K562 (cell line): ENCODE measurements at regions not wholly inside any gene's neighbourhood (a gene's known extent, or its start where the extent isn't known, plus 50 kb on each side); places are given as distances from the start of the nearest gene placed in this dataset.
A peak's percentile ranks its signal among the peaks of the same experiment; 100 is the strongest.

Source experiments
- ARID4B ChIP-seq: sonication (generic); formaldehyde crosslinking; IDR thresholded peaks from 2 replicates; pipeline ENCODE4 v1.8.0; 2022; ENCODE audit warnings: mild to moderate bottlenecking, missing genetic modification reagents
- ARNT ChIP-seq, 2 experiments: fragments of 450-650 bp; IDR thresholded peaks; 2 replicates each; pipeline ENCODE4 v1.6.1; 2016; ENCODE audit warnings: mild to moderate bottlenecking in 1 of 2
- CBX2 ChIP-seq: fragments of 200-600 bp; sonication (generic); IDR thresholded peaks from one replicate; pipeline ENCODE4 v1.6.1; 2012; ENCODE audit warnings: mild to moderate bottlenecking, low read length, inconsistent platforms; ENCODE audit not compliant: insufficient read depth, poor library complexity, severe bottlenecking
- ELF4 ChIP-seq: fragments of 450-650 bp; formaldehyde crosslinking; IDR thresholded peaks from 2 replicates; pipeline ENCODE4 v1.4.0; 2022; ENCODE audit warnings: missing genetic modification characterization
- ETV1 ChIP-seq: fragments of 450-650 bp; conservative IDR thresholded peaks from 2 replicates; pipeline ENCODE4 v1.6.1; 2016; ENCODE audit warnings: missing genetic modification characterization, control low read depth, low read depth, missing compliant biosample characterization
- GTF2F1 ChIP-seq: IDR thresholded peaks from 2 replicates; pipeline ENCODE4 v1.6.1; 2011; ENCODE audit warnings: low read depth, low read length, improper control_type of control experiment
- JUNB ChIP-seq: fragments of 450-650 bp; formaldehyde crosslinking; conservative IDR thresholded peaks from 2 replicates; pipeline ENCODE4 v1.4.0; 2020; ENCODE audit warnings: mild to moderate bottlenecking
- JUND ChIP-seq, 2 experiments: IDR thresholded peaks; 2 replicates in 1 of 2; 3 replicates in 1 of 2; pipeline ENCODE4 v1.6.1; 2011; ENCODE audit warnings: borderline replicate concordance in 2 of 2, low read depth in 2 of 2, low read length in 2 of 2, improper control_type of control experiment in 1 of 2, missing biosample characterization in 1 of 2, missing genetic modification characterization in 1 of 2, missing genetic modification reagents in 1 of 2
- MYBL2 ChIP-seq, 2 experiments: fragments of 450-650 bp in 1 of 2; sonication (generic) in 1 of 2; formaldehyde crosslinking in 1 of 2; IDR thresholded peaks; 2 replicates each; pipeline versions ENCODE4 v1.6.1 to v1.8.1; 2017 to 2022; ENCODE audit warnings: borderline replicate concordance in 1 of 2, inconsistent platforms in 1 of 2, low read depth in 1 of 2, mild to moderate bottlenecking in 1 of 2, missing genetic modification reagents in 1 of 2, moderate library complexity in 1 of 2
- NONO ChIP-seq, 2 experiments: fragments of 200-400 bp in 1 of 2; fragments of 450-650 bp in 1 of 2; formaldehyde crosslinking in 1 of 2; IDR thresholded peaks; 2 replicates each; pipeline ENCODE4 v1.6.1; 2017; ENCODE audit warnings: low read depth in 2 of 2, mild to moderate bottlenecking in 2 of 2, moderate library complexity in 2 of 2, low read length in 1 of 2
- PHTF2 ChIP-seq: fragments of 250-450 bp; sonication (Bioruptor Pico); IDR thresholded peaks from 2 replicates; pipeline ENCODE4 v1.5.0; 2021; ENCODE audit warnings: mild to moderate bottlenecking
- PPARD ChIP-seq: fragments of 250-450 bp; sonication (Bioruptor Pico); IDR thresholded peaks from 2 replicates; pipeline ENCODE4 v1.8.0; 2022; ENCODE audit warnings: inconsistent platforms, mild to moderate bottlenecking, moderate library complexity
- RAD51 ChIP-seq: fragments of 450-650 bp; IDR thresholded peaks from 2 replicates; pipeline ENCODE4 v1.7.1; 2016; ENCODE audit warnings: low read depth, mild to moderate bottlenecking, borderline replicate concordance
- SNAPC5 ChIP-seq: fragments of 250-450 bp; sonication (Bioruptor Pico); IDR thresholded peaks from 2 replicates; pipeline ENCODE4 v1.8.0; 2021; ENCODE audit warnings: moderate library complexity, mild to moderate bottlenecking, inconsistent platforms
- TFAM ChIP-seq: fragments of 250-450 bp; sonication (Bioruptor Pico); conservative IDR thresholded peaks from 2 replicates; pipeline ENCODE4 v1.5.0; 2021; ENCODE audit warnings: mild to moderate bottlenecking, moderate library complexity
- THRA ChIP-seq: fragments of 450-650 bp; IDR thresholded peaks from 2 replicates; pipeline ENCODE4 v1.6.1; 2017; ENCODE audit warnings: mild to moderate bottlenecking, moderate library complexity
- ZNF165 ChIP-seq: fragments of 250-450 bp; sonication (Bioruptor Pico); IDR thresholded peaks from 2 replicates; pipeline ENCODE4 v1.4.0; 2020; ENCODE audit warnings: borderline replicate concordance
- ZNF316 ChIP-seq: fragments of 450-650 bp; IDR thresholded peaks from 2 replicates; pipeline ENCODE4 v1.6.1; 2016
- ZNF589 ChIP-seq: fragments of 200-800 bp; sonication (Bioruptor generic); IDR thresholded peaks from 2 replicates; pipeline ENCODE4 v1.6.1; 2016; ENCODE audit warnings: low read depth, missing genetic modification characterization, missing compliant biosample characterization
- ZNF668 ChIP-seq: fragments of 250-450 bp; sonication (Bioruptor Pico); IDR thresholded peaks from 2 replicates; pipeline ENCODE4 v1.8.0; 2022; ENCODE audit warnings: mild to moderate bottlenecking, inconsistent platforms
- ZNF699 ChIP-seq: fragments of 250-450 bp; sonication (Bioruptor Pico); IDR thresholded peaks from 2 replicates; pipeline ENCODE4 v1.8.0; 2021; ENCODE audit warnings: mild to moderate bottlenecking, moderate library complexity; ENCODE audit not compliant: insufficient replicate concordance
- ZNF707 ChIP-seq: fragments of 250-450 bp; sonication (Bioruptor Pico); conservative IDR thresholded peaks from 2 replicates; pipeline ENCODE4 v1.8.0; 2022; ENCODE audit warnings: inconsistent platforms, mild to moderate bottlenecking, moderate library complexity

GRCh38 chr6:20291764-20292580 is 79.7 kb upstream of the MBOAT1 start (continued):
- TF ChIP-seq THRA (no peak), CBX2 (no peak), ZNF316 (peak; percentile 31; the same call in 1 of the 2 replicates), JUND (IDR thresholded peaks at IDR 0.05; ENCODE audit: borderline replicate concordance, low read depth, low read length) (peak; percentile 72; the same call in 1 of the 2 replicates), JUND (tag; IDR thresholded peaks at IDR 0.05; ENCODE audit: borderline replicate concordance, low read depth, low read length) (no peak; the same call in 2 of the 3 replicates), TFAM (CRISPR knock-in tag) (no peak), ARNT (IDR thresholded peaks at IDR 0.05) (peak; percentile 27 to 72; a peak in 3 of 4 replicates), RAD51 (no peak; the same call in 1 of the 2 replicates), PHTF2 (CRISPR knock-in tag) (no peak), ETV1 (tag) (peak; percentile 98), ELF4 (CRISPR knock-in tag) (no peak), NONO (IDR thresholded peaks at IDR 0.05; ENCODE audit: low read depth in 2 of 2, low read length in 1 of 2) (peak in 1 of 2 experiments; percentile 57; a peak in 1 of 4 replicates), SNAPC5 (no peak), ZNF699 (CRISPR knock-in tag) (no peak), PPARD (no peak), ZNF165 (CRISPR knock-in tag) (no peak), JUNB (no peak), GTF2F1 (no peak), ZNF589 (CRISPR knock-in tag) (no peak), MYBL2 (IDR thresholded peaks at IDR 0.05; ENCODE audit: low read depth) (no peak), MYBL2 (CRISPR knock-in tag; IDR thresholded peaks at IDR 0.05; ENCODE audit: borderline replicate concordance) (no peak), ZNF668 (CRISPR knock-in tag) (no peak), ARID4B (CRISPR knock-in tag) (no peak), ZNF707 (CRISPR knock-in tag) (no peak)
